Loucy (cell line): ENCODE measurements at regions not wholly inside any gene's neighbourhood (a gene's known extent, or its start where the extent isn't known, plus 50 kb on each side); places are given as distances from the start of the nearest gene placed in this dataset.
"Not testable (repeated sequence)": the region's sequence is repeated elsewhere in the genome, so short reads cannot be mapped to it uniquely, and the experiment has no call there.

Experiments used
- H2AFZ ChIP-seq: fragments of 200-600 bp; sonication (generic); 2 replicates; pipeline ENCODE4 v1.6.0; 2016; ENCODE audit warnings: antibody characterized with exemption, mild to moderate bottlenecking, low read length, moderate library complexity
- H3F3A ChIP-seq: fragments of 200-600 bp; 2 replicates; pipeline ENCODE4 v1.6.0; 2016; ENCODE audit warnings: antibody characterized with exemption, low read depth, mild to moderate bottlenecking
- H3K27me3 ChIP-seq: fragments of 200-600 bp; sonication (generic); 2 replicates; pipeline ENCODE4 v1.6.1; 2014; ENCODE audit warnings: low read length, mild to moderate bottlenecking; ENCODE audit not compliant: insufficient read depth, poor library complexity, severe bottlenecking
- H3K36me3 ChIP-seq: fragments of 200-600 bp; sonication (generic); 2 replicates; pipeline ENCODE4 v1.6.1; 2016; ENCODE audit warnings: low read length; ENCODE audit not compliant: insufficient read depth
- H3K4me1 ChIP-seq: fragments of 200-600 bp; sonication (generic); 2 replicates; pipeline ENCODE4 v1.5.1; 2014; ENCODE audit warnings: low read length, mild to moderate bottlenecking; ENCODE audit not compliant: insufficient read depth, poor library complexity, severe bottlenecking
- H3K4me2 ChIP-seq: fragments of 200-600 bp; sonication (generic); 2 replicates; pipeline ENCODE4 v1.6.0; 2014; ENCODE audit warnings: antibody characterized with exemption, low read length, low read depth, mild to moderate bottlenecking; ENCODE audit not compliant: poor library complexity, severe bottlenecking
- H3K4me3 ChIP-seq: fragments of 200-600 bp; sonication (generic); 2 replicates; pipeline ENCODE4 v1.5.1; 2014; ENCODE audit warnings: low read length, mild to moderate bottlenecking, mixed read lengths; ENCODE audit not compliant: poor library complexity, severe bottlenecking
- H3K79me2 ChIP-seq: fragments of 200-600 bp; sonication (generic); 2 replicates; pipeline ENCODE4 v1.6.1; 2014; ENCODE audit warnings: low read length; ENCODE audit not compliant: insufficient read depth
- H3K9ac ChIP-seq: fragments of 200-600 bp; sonication (generic); 2 replicates; pipeline ENCODE4 v1.6.0; 2014; ENCODE audit warnings: mild to moderate bottlenecking, low read depth, low read length, moderate library complexity; ENCODE audit not compliant: poor library complexity, severe bottlenecking
- H3K9me2 ChIP-seq: fragments of 200-600 bp; sonication (generic); replicated peaks from 2 replicates; pipeline ENCODE4 v1.6.1; 2016; ENCODE audit warnings: low read depth, low read length, mixed read lengths
- H3K9me3 ChIP-seq: fragments of 200-600 bp; sonication (generic); 2 replicates; pipeline ENCODE4 v1.6.1; 2014; ENCODE audit warnings: mild to moderate bottlenecking, antibody characterized with exemption, low read length, low read depth; ENCODE audit not compliant: insufficient read depth
- H4K20me1 ChIP-seq: fragments of 200-600 bp; sonication (generic); 2 replicates; pipeline ENCODE4 v1.6.0; 2014; ENCODE audit warnings: antibody characterized with exemption, low read length, mild to moderate bottlenecking; ENCODE audit not compliant: insufficient read depth, poor library complexity, severe bottlenecking
- CTCF ChIP-seq: fragments of 200-600 bp; sonication (generic); conservative IDR thresholded peaks from 2 replicates; pipeline ENCODE4 v1.5.1; 2014; ENCODE audit warnings: mild to moderate bottlenecking, antibody characterized with exemption, low read length
- EZH2phosphoT487 ChIP-seq: fragments of 200-600 bp; IDR thresholded peaks from 2 replicates; pipeline ENCODE4 v1.6.1; 2018; ENCODE audit warnings: antibody characterized with exemption, mild to moderate bottlenecking, moderate library complexity, borderline replicate concordance

- no peaks in the 10 kb centered on the region for H4K20me1 ChIP-seq
- no peak overlapping the region for H2AFZ ChIP-seq
- H3F3A ChIP-seq = no peaks in the 10 kb centered on the region
- peaks cover 60% of the 10 kb centered on the region for H3K79me2 ChIP-seq
- H3K9me3 ChIP-seq = no peaks in the 10 kb centered on the region
- H3K4me2 ChIP-seq = peak overlapping the region; percentile 86
- peaks cover 50% of the 10 kb centered on the region for H3K4me1 ChIP-seq
- H3K27me3 ChIP-seq = no peaks in the 10 kb centered on the region
- H3K4me3 ChIP-seq = peak overlapping the region; percentile 14
- no peak for TF ChIP-seq EZH2phosphoT487
- no peak for TF ChIP-seq CTCF
- no peaks in the 10 kb centered on the region for H3K36me3 ChIP-seq
- no peaks in the 10 kb centered on the region for H3K9me2 ChIP-seq
- H3K9ac ChIP-seq = peak overlapping the region; percentile 51
Observed at GRCh38 chr14:105883066-105884005, 357.0 kb downstream of the TMEM121 start.

- Histone ChIP-seq H3K79me2 (peaks cover 57% of the 10 kb centered on the region), H3K4me1 (peaks cover 50% of the 10 kb centered on the region)
- not testable (repeated sequence) for H3F3A ChIP-seq, H3K9me3 ChIP-seq, H2AFZ ChIP-seq, H3K4me2 ChIP-seq, H3K9me2 ChIP-seq, H3K36me3 ChIP-seq, H3K27me3 ChIP-seq, H3K9ac ChIP-seq, H3K4me3 ChIP-seq, H4K20me1 ChIP-seq
Observed at GRCh38 chr14:105884192-105884807, 357.9 kb downstream of the TMEM121 start.

- Histone ChIP-seq H3K27me3 (no peaks in the 10 kb centered on the region), H3K79me2 (peaks cover 58% of the 10 kb centered on the region), H2AFZ (no peak overlapping the region), H3K9me3 (no peaks in the 10 kb centered on the region), H3F3A (no peaks in the 10 kb centered on the region), H3K9ac (no peak overlapping the region), H3K9me2 (no peaks in the 10 kb centered on the region), H3K36me3 (no peaks in the 10 kb centered on the region), H3K4me3 (no peak overlapping the region), H4K20me1 (no peaks in the 10 kb centered on the region), H3K4me1 (peaks cover 52% of the 10 kb centered on the region), H3K4me2 (no peak overlapping the region)
- TF ChIP-seq EZH2phosphoT487 (no peak), CTCF (no peak)
Observed at GRCh38 chr14:105884808-105885281, 358.5 kb downstream of the TMEM121 start.
